Stimulated activated CD4-positive, alpha-beta T cell treated with anti-CD3 and anti-CD28 coated beads, Interleukin-12 subunit alpha, Interleukin-12 subunit beta, amount 100 ng/mL, for 48 hours (primary cell): ENCODE measurements at regions not wholly inside any gene's neighbourhood (a gene's known extent, or its start where the extent isn't known, plus 50 kb on each side); places are given as distances from the start of the nearest gene placed in this dataset.
"Not testable (repeated sequence)": the region's sequence is repeated elsewhere in the genome, so short reads cannot be mapped to it uniquely, and the experiment has no call there.

Experiments
- DNase-seq, 3 donors: peaks; one replicate each; pipeline ENCODE4 v3.0.0-alpha.2; 2020; ENCODE audit warnings: low read depth in 2 of 3, low spot score in 1 of 3

DNA sequence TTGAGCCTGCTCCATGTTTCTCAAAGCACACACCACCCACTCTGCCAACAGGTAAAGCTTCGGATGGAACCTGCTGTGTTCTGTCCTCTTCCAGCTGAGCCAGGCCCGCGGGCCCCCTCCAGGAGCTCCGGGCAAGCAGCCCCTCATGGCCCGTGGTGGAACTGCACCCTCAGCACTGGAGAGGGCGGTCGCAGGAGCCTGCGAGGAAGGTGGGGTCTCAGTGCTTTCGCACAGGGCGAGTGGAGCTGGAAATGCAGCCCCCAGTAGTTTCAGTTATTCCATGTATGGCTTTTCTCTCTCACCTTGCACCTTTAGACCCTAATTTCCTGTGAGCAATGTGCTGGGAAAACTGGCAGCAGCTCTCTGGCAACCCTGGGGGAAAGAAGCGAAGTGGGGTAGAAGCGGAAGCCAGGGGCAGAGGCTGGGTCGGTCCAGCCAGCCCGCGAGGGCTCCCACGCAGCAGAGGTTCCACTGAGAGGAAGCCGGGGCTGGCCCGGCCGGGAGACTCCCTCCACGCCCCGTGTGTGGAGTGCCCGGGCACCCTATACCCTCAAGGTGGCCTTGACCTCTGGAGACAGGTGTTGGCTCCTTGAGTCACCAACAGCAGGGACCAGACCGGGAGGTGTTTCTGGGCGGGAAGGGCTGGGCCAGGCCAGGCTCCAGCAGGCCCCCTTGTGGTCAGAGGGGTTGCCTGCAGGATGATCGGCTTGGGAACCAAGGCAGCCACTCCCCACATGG lies 119.9 kb upstream of the TMEM45B start:
- DNase-seq: peak; percentile 59 to 69 (median 61)

DNA sequence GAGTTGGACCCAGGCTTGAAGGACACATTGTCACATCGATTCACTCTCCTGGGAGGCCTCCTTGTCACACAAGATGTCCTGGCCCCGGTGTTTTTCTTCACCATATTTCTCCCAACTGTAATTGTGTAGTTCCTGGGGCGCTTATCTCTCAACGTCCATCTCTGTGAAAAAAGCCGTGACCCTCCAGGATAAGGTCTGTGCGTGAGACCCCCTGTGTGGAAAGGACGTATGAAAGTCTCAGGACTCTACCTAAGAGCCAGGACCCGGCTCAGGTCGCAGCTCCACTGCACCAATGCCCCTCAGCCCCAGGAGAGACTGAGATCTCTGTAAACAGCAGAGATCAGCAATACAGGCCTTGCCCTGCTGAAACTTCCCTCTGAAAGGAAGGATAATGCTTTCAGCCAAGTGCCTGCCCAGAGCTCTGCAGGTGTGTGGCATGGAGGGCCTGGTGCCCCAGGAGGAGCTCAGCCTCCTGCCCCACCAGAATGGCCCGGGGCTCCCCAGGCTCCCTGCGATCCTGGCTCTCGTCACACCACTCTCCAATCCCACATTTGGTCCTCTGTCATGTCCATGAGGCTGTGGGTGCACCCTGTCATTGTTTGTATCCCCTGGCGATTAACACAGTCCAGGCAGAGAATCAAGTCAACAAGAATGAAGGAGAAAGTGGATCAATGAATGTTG lies 119.2 kb upstream of the TMEM45B start:
- no peak for DNase-seq

DNA sequence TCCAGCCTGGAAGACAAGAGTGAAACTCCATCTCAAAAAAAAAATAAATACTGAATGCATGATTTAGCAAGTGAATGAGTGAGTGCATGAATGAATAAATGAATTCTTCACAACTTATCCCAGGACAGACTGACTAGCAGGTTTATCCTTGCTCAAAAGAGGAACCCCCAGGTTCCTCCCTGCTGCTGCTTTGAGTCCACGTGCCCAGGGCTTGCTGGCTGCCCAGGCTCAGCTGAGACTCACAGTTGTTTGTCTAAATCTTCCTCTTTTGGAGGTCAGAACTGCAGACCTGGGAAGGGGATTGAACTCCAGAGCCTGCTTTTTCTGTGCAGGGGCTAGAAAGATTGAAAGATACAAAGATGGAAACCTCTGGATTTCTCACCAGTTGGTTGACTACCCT lies 117.4 kb upstream of the TMEM45B start:
- DNase-seq: no peak

DNA sequence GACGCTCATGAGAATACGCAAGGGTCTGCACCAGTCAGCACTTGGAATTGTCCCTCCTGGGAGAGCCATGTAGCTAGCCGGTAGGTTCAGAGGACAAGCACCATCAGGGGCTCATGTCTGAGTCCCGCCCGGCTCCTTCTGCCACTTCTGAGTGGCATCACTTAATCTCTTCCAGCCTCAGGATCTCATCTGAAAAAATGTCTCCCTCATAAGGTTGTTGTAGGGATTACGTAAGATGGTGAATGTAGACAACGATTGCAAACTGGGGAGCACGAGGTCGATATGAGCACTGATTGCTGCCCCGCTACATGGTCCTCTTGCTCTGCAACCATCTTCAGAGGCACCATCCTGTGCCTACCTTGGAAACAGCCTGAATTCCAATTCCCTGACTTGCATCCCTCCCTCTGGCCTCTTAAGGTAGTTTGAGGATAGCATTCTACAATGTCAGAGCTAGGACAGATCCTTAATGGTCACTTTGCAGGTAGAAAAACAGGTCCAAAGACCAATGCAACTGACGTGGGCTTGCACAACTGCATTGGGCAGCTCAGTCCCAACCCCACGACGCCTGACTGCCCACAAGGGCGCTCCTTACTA lies 115.8 kb upstream of the TMEM45B start:
- DNase-seq: no peak

DNA sequence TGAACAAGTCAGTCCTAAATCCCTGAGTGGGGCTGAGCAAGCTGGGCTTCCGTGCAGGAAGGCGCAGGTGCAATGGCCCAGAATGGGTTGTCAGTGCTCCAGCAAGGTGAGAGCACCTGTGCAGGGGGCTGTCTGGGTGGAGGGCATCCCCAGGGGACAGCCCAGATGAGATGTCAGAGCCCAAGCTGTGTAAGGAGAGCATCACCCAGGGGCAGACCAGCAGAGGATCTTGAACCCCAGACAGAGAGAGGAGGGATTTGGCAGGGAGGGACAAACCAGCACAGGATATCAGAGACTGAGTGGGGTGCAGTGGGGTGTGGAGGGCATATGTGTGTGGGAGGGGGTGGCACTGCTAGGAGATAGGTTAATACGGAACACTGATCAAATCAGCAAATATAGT lies 114.9 kb upstream of the TMEM45B start:
- no peak for DNase-seq

DNA sequence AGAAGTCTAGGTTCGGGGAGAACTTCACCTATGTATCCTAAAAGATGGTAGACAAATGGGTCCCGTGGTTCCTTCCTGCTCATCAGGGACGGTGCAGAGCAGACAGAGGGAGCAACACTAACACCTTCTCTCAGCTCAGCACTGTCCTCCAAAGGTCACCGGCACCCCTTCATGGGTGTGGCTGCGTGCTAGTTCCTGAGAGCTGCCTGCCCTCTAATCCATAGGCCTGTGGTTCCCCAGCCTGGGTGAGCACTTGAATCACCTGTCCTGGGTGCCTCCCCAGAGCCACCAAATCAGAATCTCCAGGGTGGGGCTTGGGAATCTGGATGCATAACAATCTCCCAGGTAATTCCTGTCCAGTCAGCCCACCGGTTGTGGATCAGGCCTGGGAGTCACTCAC lies 113.9 kb upstream of the TMEM45B start:
- DNase-seq: no peak

DNA sequence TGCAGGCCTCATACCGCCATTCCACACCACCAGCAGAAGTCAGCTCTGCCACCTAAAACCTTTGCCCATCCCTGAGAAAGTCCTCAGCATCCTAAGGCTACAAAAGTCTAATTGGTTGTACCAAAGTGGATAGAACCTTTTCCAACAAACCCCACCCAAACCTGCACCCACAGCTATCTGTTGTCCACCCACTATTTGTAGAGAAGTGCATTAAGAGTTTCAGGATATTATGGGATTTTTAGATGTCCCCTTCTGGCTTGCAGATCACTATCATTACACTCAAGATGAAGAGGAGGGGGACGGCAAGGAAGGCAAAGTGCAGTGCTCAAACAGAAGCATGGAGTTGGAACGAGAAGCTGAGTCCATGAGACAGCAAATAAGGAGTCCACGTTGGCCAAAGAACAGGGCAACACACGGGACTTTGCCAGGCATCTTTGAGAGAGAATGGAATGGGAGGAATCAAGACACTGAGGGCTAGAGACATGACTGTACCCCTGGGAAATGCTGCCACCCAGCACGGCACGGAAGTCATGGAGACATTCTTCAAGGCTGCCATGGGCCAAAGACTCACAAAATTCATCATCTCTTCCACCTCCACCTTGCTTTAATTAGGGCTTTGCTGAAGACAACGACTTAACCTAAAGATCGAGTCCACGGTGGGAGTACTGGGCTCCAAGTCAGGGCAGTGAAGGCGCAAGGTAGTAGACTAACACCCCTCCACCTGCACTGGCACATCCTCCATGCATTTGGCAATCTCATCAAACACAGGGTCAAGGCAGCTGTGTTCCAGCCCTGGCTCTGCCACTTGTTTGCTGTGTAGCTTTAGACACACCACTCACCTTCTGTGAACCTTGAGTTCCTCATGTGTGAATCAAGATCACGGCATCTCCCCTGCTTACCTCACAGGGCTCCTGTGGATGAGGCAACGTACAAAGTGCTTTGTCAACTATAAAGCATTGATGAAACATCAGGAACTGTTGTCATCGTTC lies 112.9 kb upstream of the TMEM45B start:
- DNase-seq: no peak

DNA sequence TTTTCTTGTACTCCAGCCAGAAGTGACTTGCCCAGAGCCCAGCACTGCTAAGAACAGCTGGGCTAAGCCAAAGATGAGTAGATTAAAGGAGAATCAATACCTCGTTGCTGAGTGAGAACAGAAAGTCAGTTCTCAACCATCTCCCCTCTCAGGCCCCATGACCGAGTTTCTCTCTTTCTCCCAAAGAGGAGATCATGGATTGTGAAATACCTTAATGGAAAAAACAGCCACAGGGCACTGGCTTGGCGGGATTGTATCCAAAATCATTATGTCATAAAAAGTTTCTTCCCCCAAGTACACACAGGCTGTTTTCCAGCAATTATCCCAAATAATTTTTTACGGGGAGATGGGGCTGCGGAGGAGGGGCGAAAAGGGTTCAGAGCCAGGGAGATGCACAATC lies 111.8 kb upstream of the TMEM45B start:
- no peak for DNase-seq

DNA sequence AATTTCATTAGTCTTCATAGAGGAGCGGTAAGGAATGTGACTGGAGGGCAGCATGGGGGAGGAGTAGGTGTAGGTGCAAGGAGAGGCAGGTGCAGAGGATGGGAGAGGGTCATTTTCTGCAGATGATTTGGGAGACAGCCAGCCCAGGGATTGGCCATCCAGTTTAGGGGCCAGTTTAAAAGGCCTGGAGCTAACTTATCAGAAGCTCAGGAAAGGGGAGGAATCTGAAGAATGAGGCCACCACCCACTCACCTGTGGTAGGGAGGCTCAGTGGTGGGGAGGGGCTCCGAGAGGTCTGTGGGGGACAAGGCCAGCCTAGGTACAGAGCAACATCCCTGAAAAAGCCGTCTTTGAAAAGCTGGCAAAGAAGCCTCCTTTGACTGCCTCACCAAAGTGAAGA lies 110.8 kb upstream of the TMEM45B start:
- DNase-seq: no peak

DNA sequence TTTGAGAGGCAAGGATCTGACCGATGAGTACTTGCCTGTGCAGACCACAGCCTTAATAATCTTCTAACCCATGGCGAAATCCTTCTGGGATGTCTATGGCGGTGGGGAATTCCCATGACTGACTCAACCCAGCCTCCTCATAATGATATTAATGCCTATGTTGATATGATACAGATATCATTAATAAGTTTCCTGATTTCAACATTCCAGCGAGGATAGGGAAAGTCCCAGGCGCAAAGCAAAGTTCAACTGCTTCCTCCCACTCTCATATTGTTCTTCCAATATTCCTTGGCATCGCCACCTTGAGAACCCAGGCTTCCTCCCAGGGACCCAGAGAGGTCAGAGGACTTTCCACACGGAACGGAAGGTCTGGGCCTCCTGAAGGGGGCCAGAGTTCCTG lies 110.3 kb upstream of the TMEM45B start:
- no peak for DNase-seq

DNA sequence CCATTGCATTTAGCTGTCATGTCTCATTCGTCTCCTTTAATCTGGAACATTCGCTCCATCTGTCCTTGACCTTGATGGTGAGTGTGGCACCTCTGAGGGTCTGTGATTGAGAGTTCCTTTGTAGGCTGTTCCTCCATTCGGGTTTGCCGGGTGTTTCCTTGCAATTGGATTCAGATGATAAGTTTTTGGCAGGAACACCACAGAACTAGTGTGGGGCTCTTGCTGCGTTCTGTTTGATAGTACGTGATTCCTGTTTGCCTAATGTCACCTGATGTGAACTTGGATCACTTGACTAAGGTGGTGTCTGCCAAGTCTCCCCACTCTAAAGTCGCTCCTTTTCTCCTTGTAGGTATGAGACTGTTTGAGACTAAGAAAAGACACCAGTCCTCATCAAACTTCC lies 109.7 kb upstream of the TMEM45B start:
- DNase-seq: no peak

DNA sequence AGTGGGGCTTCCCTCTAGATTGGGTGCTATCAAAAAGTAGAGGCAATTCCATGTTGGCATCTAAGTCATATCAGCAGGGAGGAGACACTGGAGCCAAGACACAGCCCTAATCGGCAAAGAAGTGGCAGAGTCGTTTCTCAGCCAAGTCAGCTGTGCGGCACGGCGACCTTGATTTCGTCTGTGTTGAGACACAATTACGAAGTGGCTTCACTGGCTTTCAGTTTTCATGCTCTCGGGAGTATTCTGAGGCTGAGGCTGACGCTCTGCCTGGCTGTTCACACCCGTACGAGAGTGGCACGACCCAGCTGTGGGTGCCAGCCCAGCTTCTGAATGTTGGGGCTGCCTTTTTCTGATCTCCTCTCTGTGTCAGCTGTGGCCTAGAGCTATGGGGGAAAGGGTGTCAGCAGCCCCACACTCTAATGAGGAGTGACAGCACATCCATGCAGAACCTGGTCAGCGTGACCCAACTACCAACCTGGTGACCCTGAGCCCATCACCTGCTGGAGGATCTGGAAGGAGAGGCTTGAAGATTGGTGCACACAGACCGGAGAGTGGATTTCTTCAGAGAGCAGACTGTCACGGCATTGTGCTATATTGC lies 105.7 kb upstream of the TMEM45B start:
- DNase-seq: no peak

DNA sequence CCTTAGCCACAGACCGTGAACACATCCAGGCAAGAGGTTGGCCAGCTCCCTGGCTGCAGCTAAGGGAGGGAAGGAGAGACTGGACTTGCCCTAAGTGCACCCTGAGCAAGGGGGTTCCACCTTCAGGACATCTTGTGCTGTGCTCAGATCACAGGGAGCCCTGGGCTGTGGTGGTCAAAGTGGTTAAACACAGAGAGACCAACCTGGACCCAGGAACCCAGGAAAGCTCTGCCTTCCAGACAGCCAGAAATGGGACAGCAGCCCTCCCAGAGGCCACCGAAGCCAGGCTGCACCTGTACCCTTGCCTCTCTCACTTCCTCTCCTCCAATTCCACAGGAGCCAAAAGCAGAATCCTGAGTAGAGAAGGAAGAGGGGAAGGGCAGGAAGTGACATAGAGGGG lies 105.2 kb upstream of the TMEM45B start:
- DNase-seq: no peak

DNA sequence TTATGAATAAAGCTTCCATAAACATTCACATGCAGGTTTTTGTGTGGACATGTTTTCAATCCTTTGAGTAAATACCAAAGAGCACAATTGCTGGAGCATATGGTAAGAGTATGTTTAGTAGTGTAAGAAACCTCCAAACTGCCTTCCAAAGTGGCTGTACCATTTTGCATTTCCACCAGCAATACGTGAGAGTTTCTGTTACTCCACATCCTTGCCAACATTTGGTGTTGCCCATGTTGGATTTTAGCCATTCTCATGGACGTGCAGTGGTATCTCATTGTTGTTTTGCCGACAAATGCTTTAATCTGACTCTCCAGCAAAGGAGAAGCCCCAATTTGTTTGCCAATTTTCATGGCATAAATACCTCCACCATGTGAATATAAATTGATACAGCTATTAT lies 103.9 kb upstream of the TMEM45B start:
- no peak for DNase-seq

DNA sequence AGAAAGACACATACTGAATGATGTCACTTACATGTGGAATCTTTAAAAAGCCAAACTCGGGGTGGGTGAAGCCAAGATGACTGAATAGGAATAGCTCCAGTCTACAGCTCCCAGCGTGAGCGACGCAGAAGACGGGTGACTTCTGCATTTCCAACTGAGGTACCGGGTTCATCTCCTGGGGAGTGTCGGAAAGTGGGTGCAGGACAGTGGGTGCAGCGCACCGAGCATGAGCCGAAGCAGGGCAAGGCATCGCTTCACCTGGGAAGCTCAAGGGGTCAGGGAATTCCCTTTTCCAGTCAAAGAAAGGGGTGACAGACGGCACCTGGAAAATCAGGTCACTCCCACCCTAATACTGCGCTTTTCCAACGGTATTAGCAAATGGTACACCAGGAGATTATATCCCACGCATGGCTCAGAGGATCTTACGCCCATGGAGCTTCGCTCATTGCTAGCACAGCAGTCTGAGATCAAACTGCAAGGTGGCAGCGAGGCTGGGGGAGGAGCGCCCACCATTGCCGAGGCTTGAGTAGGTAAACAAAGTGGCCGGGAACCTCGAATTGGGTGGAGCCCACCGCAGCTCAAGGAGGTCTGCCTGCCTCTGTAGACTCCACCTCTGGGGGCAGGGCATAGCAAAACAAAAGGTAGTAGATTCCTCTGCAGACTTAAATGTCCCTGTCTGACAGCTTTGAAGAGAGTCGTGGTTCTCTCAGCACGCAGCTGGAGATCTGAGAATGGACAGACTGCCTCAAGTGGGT lies 103.0 kb upstream of the TMEM45B start:
- DNase-seq: not testable (repeated sequence)

DNA sequence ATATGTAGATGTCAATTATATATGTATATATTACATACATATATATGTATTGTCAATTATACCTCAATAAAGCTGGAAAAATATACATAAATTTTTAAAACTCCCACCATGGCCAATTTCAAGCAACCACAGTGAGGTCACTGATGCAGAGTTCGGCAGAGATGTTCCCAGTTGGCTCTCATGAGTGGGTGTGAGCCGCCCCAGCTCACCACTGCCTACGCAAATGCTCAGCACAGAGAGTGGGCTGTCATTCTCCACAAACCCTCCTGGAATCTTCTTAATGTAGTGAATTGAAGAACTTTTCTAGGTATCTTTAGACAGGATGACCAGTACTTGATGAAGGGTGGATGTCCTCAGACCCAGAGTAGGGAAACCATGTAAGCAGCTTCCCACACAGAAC lies 96.6 kb upstream of the TMEM45B start:
- no peak for DNase-seq

DNA sequence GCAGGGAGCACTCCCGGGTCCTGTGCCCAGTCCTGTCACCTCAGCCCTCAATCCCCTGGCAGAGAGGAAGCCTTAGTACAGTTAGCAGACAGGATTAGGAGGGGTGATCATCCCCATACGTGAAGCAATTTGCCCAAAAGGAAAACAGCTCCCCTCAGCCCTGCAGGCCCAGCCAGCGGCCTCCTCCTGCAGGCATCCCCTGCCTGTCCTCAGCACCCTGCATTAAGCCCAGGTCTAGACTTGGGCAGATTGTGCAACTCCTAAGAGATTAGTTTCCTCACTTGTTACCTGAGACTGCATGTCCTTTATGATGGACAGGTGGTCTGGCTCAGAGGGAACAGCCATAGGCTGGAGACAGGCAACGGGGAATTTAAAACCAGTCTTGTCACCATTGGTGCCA lies 95.5 kb upstream of the TMEM45B start:
- DNase-seq: no peak

DNA sequence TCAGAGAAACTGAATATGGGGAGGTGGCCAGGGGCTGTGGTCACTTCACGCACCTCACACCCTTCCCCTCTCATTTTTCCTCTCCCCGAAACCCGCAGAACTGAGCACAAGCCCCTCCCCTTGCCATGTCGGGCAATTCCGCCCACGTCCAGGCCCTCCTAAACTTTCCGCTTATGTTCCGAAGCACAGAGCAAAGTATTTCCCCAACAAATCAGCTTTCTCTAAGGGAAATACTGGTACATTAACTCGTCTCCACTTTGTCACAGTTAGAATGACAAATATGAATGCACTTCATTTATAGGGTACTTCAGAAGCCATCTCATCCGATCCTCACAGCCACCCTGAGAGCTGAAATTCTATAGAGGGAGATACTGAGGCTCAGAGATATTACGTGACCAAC lies 94.7 kb upstream of the TMEM45B start:
- no peak for DNase-seq

DNA sequence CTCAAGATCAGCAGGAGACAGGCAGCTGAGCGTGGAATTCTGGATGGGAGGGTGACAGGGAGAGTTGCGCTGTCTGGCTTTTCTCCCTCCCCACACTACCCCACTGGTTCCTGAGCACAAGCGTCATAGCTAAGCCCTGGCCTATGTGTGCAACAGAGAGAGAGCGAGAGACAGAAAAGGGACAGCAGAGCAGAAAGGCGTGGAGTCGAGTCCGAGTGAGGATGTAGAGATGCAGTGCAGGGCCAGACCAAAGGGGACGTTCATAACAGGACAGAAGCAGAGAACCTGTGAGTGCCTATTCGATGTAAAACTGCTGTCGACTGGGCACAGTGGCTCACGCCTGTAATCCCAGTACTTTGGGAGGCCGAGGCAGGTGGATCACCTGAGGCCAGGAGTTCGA lies 94.0 kb upstream of the TMEM45B start:
- no peak for DNase-seq

DNA sequence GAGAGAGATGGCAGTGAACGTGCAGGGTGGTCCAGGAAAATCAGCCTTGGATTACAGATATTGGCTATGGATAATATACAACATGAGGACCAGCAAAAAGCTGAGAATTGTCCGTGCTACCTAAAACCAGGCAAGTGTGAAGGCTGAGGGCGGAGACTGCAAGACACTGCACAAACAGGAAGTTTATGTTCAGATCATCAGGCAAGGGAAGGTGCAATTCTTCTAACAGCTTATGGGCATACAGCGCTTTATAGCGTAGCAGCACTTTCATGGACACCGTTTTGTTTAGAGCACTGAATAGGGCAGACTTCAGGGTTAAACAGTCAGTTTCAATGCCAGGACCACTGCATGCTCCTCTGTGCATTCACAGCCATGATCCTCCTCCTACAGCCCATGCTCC lies 93.1 kb upstream of the TMEM45B start:
- DNase-seq: no peak
